Right lobe of liver (tissue), 4 donors: ENCODE measurements at regions not wholly inside any gene's neighbourhood (a gene's known extent, or its start where the extent isn't known, plus 50 kb on each side); places are given as distances from the start of the nearest gene placed in this dataset.
"Not testable (repeated sequence)": the region's sequence is repeated elsewhere in the genome, so short reads cannot be mapped to it uniquely, and the experiment has no call there.

ENCODE experiments used
- POLR2A ChIP-seq: fragments of 450-650 bp; IDR thresholded peaks from one replicate; pipeline ENCODE4 v1.6.1; 2017; ENCODE audit warnings: antibody characterized with exemption, mild to moderate bottlenecking
- TF ChIP-seq, protein P1 (sequence below), 4 donors: fragments of 200-600 bp in 3 of 4; fragments of 450-650 bp in 1 of 4; IDR thresholded peaks; one replicate each; pipeline versions ENCODE4 v1.5.1 to v1.8.0; 2016 to 2022; ENCODE audit warnings: antibody characterized with exemption in 4 of 4, mild to moderate bottlenecking in 2 of 4
- donor health status: DM: no; HTN: no; CAD: no.
- donor health status: DM: no; HTN: no; CAD: no.
- donor health status: DM: no; HTN: yes; CAD: no.

DNA sequence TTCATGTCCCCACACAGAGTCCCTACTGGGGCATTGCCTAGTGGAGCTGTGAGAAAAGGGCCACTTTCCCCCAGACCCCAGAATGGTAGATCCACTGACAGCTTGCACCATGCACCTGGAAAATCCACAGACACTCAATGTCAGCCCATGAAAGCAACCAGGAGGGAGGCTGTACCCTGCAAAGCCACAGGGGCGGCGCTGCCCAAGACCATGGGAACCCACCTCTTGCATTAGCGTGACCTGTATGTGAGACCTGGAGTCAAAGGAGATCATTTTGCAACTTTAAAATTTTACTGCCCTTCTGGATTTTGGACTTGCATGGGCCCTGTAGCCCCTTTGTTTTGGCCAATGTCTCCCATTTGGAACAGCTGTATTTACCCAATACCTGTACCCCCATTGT is 236.5 kb upstream of the IRS4 start:
- TF ChIP-seq, protein P1, sequence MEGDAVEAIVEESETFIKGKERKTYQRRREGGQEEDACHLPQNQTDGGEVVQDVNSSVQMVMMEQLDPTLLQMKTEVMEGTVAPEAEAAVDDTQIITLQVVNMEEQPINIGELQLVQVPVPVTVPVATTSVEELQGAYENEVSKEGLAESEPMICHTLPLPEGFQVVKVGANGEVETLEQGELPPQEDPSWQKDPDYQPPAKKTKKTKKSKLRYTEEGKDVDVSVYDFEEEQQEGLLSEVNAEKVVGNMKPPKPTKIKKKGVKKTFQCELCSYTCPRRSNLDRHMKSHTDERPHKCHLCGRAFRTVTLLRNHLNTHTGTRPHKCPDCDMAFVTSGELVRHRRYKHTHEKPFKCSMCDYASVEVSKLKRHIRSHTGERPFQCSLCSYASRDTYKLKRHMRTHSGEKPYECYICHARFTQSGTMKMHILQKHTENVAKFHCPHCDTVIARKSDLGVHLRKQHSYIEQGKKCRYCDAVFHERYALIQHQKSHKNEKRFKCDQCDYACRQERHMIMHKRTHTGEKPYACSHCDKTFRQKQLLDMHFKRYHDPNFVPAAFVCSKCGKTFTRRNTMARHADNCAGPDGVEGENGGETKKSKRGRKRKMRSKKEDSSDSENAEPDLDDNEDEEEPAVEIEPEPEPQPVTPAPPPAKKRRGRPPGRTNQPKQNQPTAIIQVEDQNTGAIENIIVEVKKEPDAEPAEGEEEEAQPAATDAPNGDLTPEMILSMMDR (IDR thresholded peaks at IDR 0.05) = not testable (repeated sequence)
- not testable (repeated sequence) for TF ChIP-seq POLR2A
